ENCODE measurements at regions not wholly inside any gene's neighbourhood (a gene's known extent, or its start where the extent isn't known, plus 50 kb on each side); places are given as distances from the start of the nearest gene placed in this dataset.
A peak's percentile ranks its signal among the peaks of the same experiment; 100 is the strongest.

- Mint-ChIP-seq H3K4me3 (ENCODE audit: unreplicated experiment) (no peak overlapping the region), H3K27ac (ENCODE audit: unreplicated experiment) (no peak overlapping the region), H3K27me3 (ENCODE audit: low read depth) (peaks cover 8% of the 10 kb centered on the region), H3K9me3 (ENCODE audit: low read depth) (no peaks in the 10 kb centered on the region), H3K4me1 (ENCODE audit: low read depth) (peaks cover 10% of the 10 kb centered on the region), H3K36me3 (ENCODE audit: low read depth) (no peaks in the 10 kb centered on the region)
- no peak for DNase-seq (ENCODE audit: low spot score)
- no peak for TF ChIP-seq CTCF (IDR thresholded peaks at IDR 0.05)
Measured at GRCh38 chr14:71237556-71237955, 330.3 kb downstream of the PCNX1 start.

- no peaks in the 10 kb centered on the region for H3K36me3 Mint-ChIP-seq (ENCODE audit: low read depth)
- H3K9me3 Mint-ChIP-seq (ENCODE audit: low read depth): no peaks in the 10 kb centered on the region
- peaks cover 22% of the 10 kb centered on the region for H3K4me1 Mint-ChIP-seq (ENCODE audit: low read depth)
Measured at GRCh38 chr14:71238835-71239234, 331.6 kb downstream of the PCNX1 start.

GRCh38 chr14:71240171-71240570 is 332.9 kb downstream of the PCNX1 start:
- H3K36me3 Mint-ChIP-seq (ENCODE audit: low read depth): no peaks in the 10 kb centered on the region

More at GRCh38 chr14:71238835-71239234, 331.6 kb downstream of the PCNX1 start:
- peaks cover 2% of the 10 kb centered on the region for H3K27me3 Mint-ChIP-seq (ENCODE audit: low read depth)
- DNase-seq (ENCODE audit: low spot score): no peak
- no peak overlapping the region for H3K27ac Mint-ChIP-seq (ENCODE audit: unreplicated experiment)
- TF ChIP-seq CTCF (IDR thresholded peaks at IDR 0.05): no peak
- no peak overlapping the region for H3K4me3 Mint-ChIP-seq (ENCODE audit: unreplicated experiment)

GRCh38 chr14:71240866-71241520 is 333.7 kb downstream of the PCNX1 start:
- no peak for TF ChIP-seq CTCF (IDR thresholded peaks at IDR 0.05)
- DNase-seq (ENCODE audit: low spot score): no peak
- Mint-ChIP-seq H3K27me3 (ENCODE audit: low read depth) (no peaks in the 10 kb centered on the region), H3K4me1 (ENCODE audit: low read depth) (peaks cover 34% of the 10 kb centered on the region), H3K36me3 (ENCODE audit: low read depth) (no peaks in the 10 kb centered on the region), H3K4me3 (ENCODE audit: unreplicated experiment) (no peak overlapping the region), H3K27ac (ENCODE audit: unreplicated experiment) (no peak overlapping the region), H3K9me3 (ENCODE audit: low read depth) (no peaks in the 10 kb centered on the region)

More at GRCh38 chr14:71240171-71240570, 332.9 kb downstream of the PCNX1 start:
- H3K4me1 Mint-ChIP-seq (ENCODE audit: low read depth): peaks cover 34% of the 10 kb centered on the region
- H3K4me3 Mint-ChIP-seq (ENCODE audit: unreplicated experiment): no peak overlapping the region
- H3K27me3 Mint-ChIP-seq (ENCODE audit: low read depth): no peaks in the 10 kb centered on the region
- no peak overlapping the region for H3K27ac Mint-ChIP-seq (ENCODE audit: unreplicated experiment)
- no peak for TF ChIP-seq CTCF (IDR thresholded peaks at IDR 0.05)
- DNase-seq (ENCODE audit: low spot score): no peak
- no peaks in the 10 kb centered on the region for H3K9me3 Mint-ChIP-seq (ENCODE audit: low read depth)

GRCh38 chr14:71242237-71242748 is 335.0 kb downstream of the PCNX1 start:
- Mint-ChIP-seq H3K4me1 (ENCODE audit: low read depth) (peaks cover 37% of the 10 kb centered on the region), H3K9me3 (ENCODE audit: low read depth) (peaks cover 3% of the 10 kb centered on the region), H3K27ac (ENCODE audit: unreplicated experiment) (peak overlapping the region; percentile 96), H3K4me3 (ENCODE audit: unreplicated experiment) (peak overlapping the region; percentile 9), H3K27me3 (ENCODE audit: low read depth) (no peaks in the 10 kb centered on the region), H3K36me3 (ENCODE audit: low read depth) (no peaks in the 10 kb centered on the region)
- DNase-seq (ENCODE audit: low spot score): no peak
- no peak for TF ChIP-seq CTCF (IDR thresholded peaks at IDR 0.05)
